K562 (cell line): ENCODE measurements at regions not wholly inside any gene's neighbourhood (a gene's known extent, or its start where the extent isn't known, plus 50 kb on each side); places are given as distances from the start of the nearest gene placed in this dataset.

Experiments used
- ATAC-seq: fragments of 200-7000 bp; cut with Tn5 transposase; 3 replicates; pipeline ENCODE4 v1.9.1; 2020; ENCODE audit warnings: moderate library complexity
- BruUV-seq: library from RNA; stranded (reverse); fragments of 400-500 nt; replicated peaks from 2 replicates; lab custom pipeline; 2021; lab: Mats Ljungman, UMichigan
- CTCF ChIA-PET: fragments of 300-600 bp; formaldehyde crosslinking; extraction: SDS; loops from one replicate; lab custom pipeline; 2021; ENCODE audit warnings: low intra/inter-chr PET ratio; lab: Yijun Ruan, JAX
- POLR2A ChIA-PET: fragments of 300-600, 350-650 bp; sonication (Branson Sonifier 250); formaldehyde crosslinking; extraction: SDS; loops from one replicate; lab custom pipeline; 2021; ENCODE audit warnings: antibody characterized with exemption, inconsistent platforms; lab: Yijun Ruan, JAX
- DNase-seq, 4 experiments: peaks; one replicate each; pipeline versions ENCODE4 v3.0.0 to v3.0.0-alpha.2; 2011 to 2018; ENCODE audit warnings: low spot score in 3 of 4, mixed read lengths in 3 of 4; ENCODE audit errors: extremely low read depth in 1 of 4
- FAIRE-seq: peaks from 2 replicates; lab custom pipeline; 2011; peaks lifted over from hg19 to GRCh38; lab: Jason Lieb, UNC
- H2AFZ ChIP-seq: 2 replicates; pipeline ENCODE4 v1.6.0; 2011; ENCODE audit warnings: low read depth, low read length, control low read depth, inconsistent platforms
- H3K27ac ChIP-seq: fragments of 200-600 bp; 3 replicates; pipeline ENCODE4 v1.8.0; 2011; ENCODE audit warnings: low read depth, mild to moderate bottlenecking, control low read depth, inconsistent platforms, low read length, moderate library complexity, mixed read lengths; ENCODE audit errors: extremely low read depth
- H3K27me3 ChIP-seq, 2 experiments: fragments of 300-600 bp in 1 of 2; 2 replicates in 1 of 2; 3 replicates in 1 of 2; pipeline versions ENCODE4 v1.6.0 to v1.8.0; 2011; ENCODE audit warnings: inconsistent platforms in 2 of 2, low read length in 2 of 2, mild to moderate bottlenecking in 1 of 2, mixed read lengths in 1 of 2, moderate library complexity in 1 of 2; ENCODE audit not compliant: control insufficient read depth in 2 of 2, insufficient read depth in 2 of 2
- H3K36me3 ChIP-seq: fragments of 300-600 bp; 3 replicates; pipeline ENCODE4 v1.8.0; 2011; ENCODE audit warnings: mild to moderate bottlenecking, low read length, inconsistent platforms; ENCODE audit not compliant: control insufficient read depth, insufficient read depth
- H3K4me1 ChIP-seq, 2 experiments: fragments of 200-600 bp in 1 of 2; replicated peaks in 1 of 2; 2 replicates in 1 of 2; 3 replicates in 1 of 2; pipeline versions ENCODE4 v1.5.1 to v1.8.0; 2011; ENCODE audit warnings: inconsistent platforms in 2 of 2, low read length in 2 of 2, mild to moderate bottlenecking in 1 of 2, mixed read lengths in 1 of 2, moderate library complexity in 1 of 2; ENCODE audit not compliant: control insufficient read depth in 2 of 2, insufficient read depth in 2 of 2
- H3K4me2 ChIP-seq: 2 replicates; pipeline ENCODE4 v1.6.1; 2011; ENCODE audit warnings: low read length, control low read depth, inconsistent platforms, mixed read lengths; ENCODE audit not compliant: insufficient read depth
- H3K4me3 ChIP-seq: fragments of 200-600 bp; sonication (generic), shearing (Covaris generic); 2 replicates; pipeline ENCODE4 v1.5.1; 2016; ENCODE audit warnings: control low read depth, inconsistent platforms
- H3K79me2 ChIP-seq: fragments of 200-600 bp; 3 replicates; pipeline ENCODE4 v1.8.0; 2011; ENCODE audit warnings: low read length, inconsistent platforms; ENCODE audit not compliant: control insufficient read depth, insufficient read depth
- H3K9ac ChIP-seq, 2 experiments: 2 replicates each; pipeline versions ENCODE4 v1.6.0 to v1.6.1; 2011; ENCODE audit warnings: low read depth in 2 of 2, low read length in 2 of 2, control low read depth in 1 of 2, inconsistent platforms in 1 of 2, mild to moderate bottlenecking in 1 of 2, mixed read lengths in 1 of 2; ENCODE audit not compliant: insufficient read depth in 1 of 2
- H3K9me1 ChIP-seq: one replicate; pipeline ENCODE4 v1.6.0; 2011; ENCODE audit warnings: inconsistent platforms, mild to moderate bottlenecking, low read length, moderate library complexity; ENCODE audit not compliant: control insufficient read depth, insufficient read depth
- H3K9me3 ChIP-seq: replicated peaks from 2 replicates; pipeline ENCODE4 v1.5.1; 2011; ENCODE audit warnings: low read depth, low read length, inconsistent platforms; ENCODE audit not compliant: control insufficient read depth, insufficient read depth
- H4K20me1 ChIP-seq: replicated peaks from 2 replicates; pipeline ENCODE4 v1.6.1; 2011; ENCODE audit warnings: low read length, inconsistent platforms, mixed read lengths; ENCODE audit not compliant: control insufficient read depth, insufficient read depth
- ETS2 ChIP-seq: IDR thresholded peaks from 2 replicates; pipeline ENCODE4 v1.6.1; 2016; ENCODE audit warnings: borderline replicate concordance, missing genetic modification characterization, mild to moderate bottlenecking, moderate library complexity, missing compliant biosample characterization; ENCODE audit not compliant: poor library complexity, severe bottlenecking
- FOXM1 ChIP-seq, 2 experiments: fragments of 450-650 bp in 1 of 2; sonication (generic) in 1 of 2; formaldehyde crosslinking in 1 of 2; IDR thresholded peaks; 2 replicates each; pipeline versions ENCODE4 v1.6.1 to v1.9.0; 2017 to 2022; ENCODE audit warnings: low read depth in 2 of 2, mild to moderate bottlenecking in 2 of 2, missing genetic modification reagents in 1 of 2, moderate library complexity in 1 of 2
- GATAD2B ChIP-seq: fragments of 450-650 bp; IDR thresholded peaks from 2 replicates; pipeline ENCODE4 v1.6.1; 2017; ENCODE audit warnings: mild to moderate bottlenecking, borderline replicate concordance
- HSF4 ChIP-seq: fragments of 250-450 bp; sonication (Bioruptor Pico); IDR thresholded peaks from 2 replicates; pipeline ENCODE4 v2.1.2; 2022; ENCODE audit warnings: mild to moderate bottlenecking, moderate library complexity, borderline replicate concordance
- PTTG1 ChIP-seq: fragments of 450-650 bp; IDR thresholded peaks from 2 replicates; pipeline ENCODE4 v1.6.1; 2016; ENCODE audit warnings: low read depth, mild to moderate bottlenecking, missing genetic modification characterization, missing compliant biosample characterization
- SIN3B ChIP-seq: fragments of 450-650 bp; IDR thresholded peaks from 2 replicates; pipeline ENCODE4 v1.6.1; 2017; ENCODE audit warnings: low read depth, mild to moderate bottlenecking, moderate library complexity
- WGBS: fragments of 100-300 bp; shearing (Covaris generic); methylation state at CpG from one replicate; pipeline ENCODE4 v1.1.6; 2016; ENCODE audit warnings: low coverage, mixed read lengths; ENCODE audit not compliant: insufficient coverage; ENCODE audit errors: missing lambda C conversion rate; 5-methylcytosine and 5-hydroxymethylcytosine counted together
- in situ Hi-C: fragments of 300-500 bp; cut with MboI; formaldehyde crosslinking; loops from 4 replicates; pipeline ENCODE4 v1.15.0; 2018; ENCODE audit warnings: inconsistent platforms, mixed read lengths
- intact Hi-C: fragments of 100-400 bp; cut with micrococcal nuclease; formaldehyde crosslinking; loops from 2 replicates; pipeline ENCODE4 v1.14.2; 2022
- TF ChIP-seq, protein P1 (sequence below): fragments of 450-650 bp; IDR thresholded peaks from 2 replicates; pipeline ENCODE4 v1.6.1; 2017; ENCODE audit warnings: antibody characterized with exemption, mild to moderate bottlenecking

DNA sequence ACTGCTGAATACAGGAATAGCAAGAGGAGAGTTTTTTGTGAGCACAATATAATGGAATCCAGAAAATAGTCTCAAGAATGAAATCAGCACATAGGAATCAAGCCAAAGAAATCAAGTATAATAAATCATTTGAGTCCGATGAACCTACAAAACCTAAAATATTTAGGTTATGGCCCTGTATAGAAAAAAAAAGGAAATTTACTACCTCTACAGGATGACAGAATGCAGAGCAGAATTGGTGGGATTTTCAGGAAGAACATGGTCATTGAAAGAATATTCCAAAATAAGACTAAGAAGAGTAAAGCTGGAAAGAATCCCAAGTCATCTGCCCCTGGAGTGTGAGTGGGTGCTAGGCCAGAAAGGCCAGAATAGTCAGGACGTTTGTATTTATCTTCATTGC, 1041.2 kb upstream of the CDH2 start:
- Histone ChIP-seq H3K27me3 (no peaks in the 10 kb centered on the region), H3K4me1 (no peaks in the 10 kb centered on the region), H3K9ac (no peak overlapping the region), H4K20me1 (no peaks in the 10 kb centered on the region), H3K4me3 (no peak overlapping the region), H3K9me1 (no peaks in the 10 kb centered on the region), H3K36me3 (no peaks in the 10 kb centered on the region), H3K27ac (no peak overlapping the region), H3K4me2 (no peak overlapping the region), H3K9me3 (no peaks in the 10 kb centered on the region; the same call in 1 of the 2 replicates)
- no TSS peak for BruUV-seq
- no peak for FAIRE-seq
- no peak for ATAC-seq
- CTCF ChIA-PET = no interaction called here
- intact Hi-C loops (no loop called here), in situ Hi-C loops (no loop called here)
- 0% methylated on average over 2 of the region's 2 CpGs for WGBS
- DNase-seq = no peak
- POLR2A ChIA-PET = no interaction called here
- no peak for TF ChIP-seq SIN3B
- no peak for TF ChIP-seq PTTG1 (tag)
- TF ChIP-seq, protein P1, sequence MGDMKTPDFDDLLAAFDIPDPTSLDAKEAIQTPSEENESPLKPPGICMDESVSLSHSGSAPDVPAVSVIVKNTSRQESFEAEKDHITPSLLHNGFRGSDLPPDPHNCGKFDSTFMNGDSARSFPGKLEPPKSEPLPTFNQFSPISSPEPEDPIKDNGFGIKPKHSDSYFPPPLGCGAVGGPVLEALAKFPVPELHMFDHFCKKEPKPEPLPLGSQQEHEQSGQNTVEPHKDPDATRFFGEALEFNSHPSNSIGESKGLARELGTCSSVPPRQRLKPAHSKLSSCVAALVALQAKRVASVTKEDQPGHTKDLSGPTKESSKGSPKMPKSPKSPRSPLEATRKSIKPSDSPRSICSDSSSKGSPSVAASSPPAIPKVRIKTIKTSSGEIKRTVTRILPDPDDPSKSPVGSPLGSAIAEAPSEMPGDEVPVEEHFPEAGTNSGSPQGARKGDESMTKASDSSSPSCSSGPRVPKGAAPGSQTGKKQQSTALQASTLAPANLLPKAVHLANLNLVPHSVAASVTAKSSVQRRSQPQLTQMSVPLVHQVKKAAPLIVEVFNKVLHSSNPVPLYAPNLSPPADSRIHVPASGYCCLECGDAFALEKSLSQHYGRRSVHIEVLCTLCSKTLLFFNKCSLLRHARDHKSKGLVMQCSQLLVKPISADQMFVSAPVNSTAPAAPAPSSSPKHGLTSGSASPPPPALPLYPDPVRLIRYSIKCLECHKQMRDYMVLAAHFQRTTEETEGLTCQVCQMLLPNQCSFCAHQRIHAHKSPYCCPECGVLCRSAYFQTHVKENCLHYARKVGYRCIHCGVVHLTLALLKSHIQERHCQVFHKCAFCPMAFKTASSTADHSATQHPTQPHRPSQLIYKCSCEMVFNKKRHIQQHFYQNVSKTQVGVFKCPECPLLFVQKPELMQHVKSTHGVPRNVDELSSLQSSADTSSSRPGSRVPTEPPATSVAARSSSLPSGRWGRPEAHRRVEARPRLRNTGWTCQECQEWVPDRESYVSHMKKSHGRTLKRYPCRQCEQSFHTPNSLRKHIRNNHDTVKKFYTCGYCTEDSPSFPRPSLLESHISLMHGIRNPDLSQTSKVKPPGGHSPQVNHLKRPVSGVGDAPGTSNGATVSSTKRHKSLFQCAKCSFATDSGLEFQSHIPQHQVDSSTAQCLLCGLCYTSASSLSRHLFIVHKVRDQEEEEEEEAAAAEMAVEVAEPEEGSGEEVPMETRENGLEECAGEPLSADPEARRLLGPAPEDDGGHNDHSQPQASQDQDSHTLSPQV = no peak
- no peak for TF ChIP-seq GATAD2B
- TF ChIP-seq ETS2 (tag) = no peak
- TF ChIP-seq FOXM1 (IDR thresholded peaks at IDR 0.05; ENCODE audit: low read depth) = no peak
- no peak for TF ChIP-seq FOXM1 (CRISPR knock-in tag; IDR thresholded peaks at IDR 0.05; ENCODE audit: low read depth)
- no peak for TF ChIP-seq HSF4 (CRISPR knock-in tag)
- TF ChIP-seq, all 486 proteins: peak for 0
- no peaks in the 10 kb centered on the region for H3K79me2 ChIP-seq
- no peak overlapping the region for H2AFZ ChIP-seq
